Cerebellar cortex (tissue), 1 donor: ENCODE measurements at regions not wholly inside any gene's neighbourhood (a gene's known extent, or its start where the extent isn't known, plus 50 kb on each side); places are given as distances from the start of the nearest gene placed in this dataset.
A peak's percentile ranks its signal among the peaks of the same experiment; 100 is the strongest.

Source experiments
- DNase-seq: peaks from one replicate; pipeline ENCODE4 v3.0.0-alpha.2; 2015; ENCODE audit warnings: low spot score

DNA sequence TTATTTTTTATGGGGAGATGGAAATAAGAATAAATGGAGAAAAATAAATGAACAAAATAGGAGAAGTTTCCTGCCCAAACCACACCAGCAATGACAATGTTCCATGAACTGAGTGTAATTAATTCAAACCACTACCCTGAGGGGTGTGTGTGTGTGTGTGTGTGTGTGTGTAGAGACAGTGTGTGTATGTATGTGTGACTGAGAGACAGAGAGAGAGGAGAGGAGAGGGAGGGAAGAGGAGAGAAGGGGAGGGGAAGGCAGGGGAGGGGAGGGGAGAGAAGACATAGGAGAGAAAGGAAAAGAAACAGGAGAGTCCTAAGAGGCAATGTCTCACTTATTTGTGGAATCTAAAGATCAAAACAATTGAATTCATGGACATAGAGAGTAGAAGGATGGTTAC lies 65.0 kb upstream of the POU2AF1 start:
- DNase-seq, result no peak

DNA sequence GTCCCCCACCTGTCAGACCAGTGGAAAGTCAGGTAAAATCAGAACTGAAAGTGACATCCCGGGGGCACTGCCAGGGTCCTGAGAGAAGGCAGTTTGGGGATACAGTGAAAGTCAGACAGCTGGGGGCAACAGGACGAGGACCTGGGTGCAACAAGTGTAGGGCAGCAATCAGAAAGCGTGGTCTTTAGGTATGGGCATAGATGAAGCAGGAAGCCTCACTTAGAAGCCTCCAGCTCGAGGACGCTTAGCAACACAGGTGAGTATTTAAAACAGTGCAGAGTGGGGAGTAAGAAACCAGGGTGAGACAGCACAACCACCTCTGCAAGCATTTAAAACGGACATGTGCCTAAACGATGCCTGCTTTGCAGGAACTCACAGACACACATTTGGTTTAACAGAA lies 64.6 kb upstream of the POU2AF1 start:
- DNase-seq, result no peak

DNA sequence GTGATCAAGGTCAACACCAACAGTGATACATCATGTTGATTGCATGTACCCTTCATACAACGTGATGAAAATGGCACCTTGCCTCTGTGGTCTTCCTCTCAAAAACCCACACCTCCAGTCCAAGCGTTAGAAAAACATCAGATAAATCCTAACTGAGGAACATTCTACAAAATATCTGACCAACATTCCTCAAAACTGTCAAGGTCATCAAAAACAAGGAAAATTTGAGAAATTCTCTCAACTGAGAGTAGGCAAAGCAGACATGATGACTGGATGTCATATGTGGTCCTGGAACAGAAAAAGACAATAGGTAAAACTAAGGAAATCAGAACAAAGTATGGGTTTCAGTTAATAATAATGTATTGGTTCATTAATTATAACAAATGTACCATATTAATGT lies 64.0 kb upstream of the POU2AF1 start:
- DNase-seq, result no peak

DNA sequence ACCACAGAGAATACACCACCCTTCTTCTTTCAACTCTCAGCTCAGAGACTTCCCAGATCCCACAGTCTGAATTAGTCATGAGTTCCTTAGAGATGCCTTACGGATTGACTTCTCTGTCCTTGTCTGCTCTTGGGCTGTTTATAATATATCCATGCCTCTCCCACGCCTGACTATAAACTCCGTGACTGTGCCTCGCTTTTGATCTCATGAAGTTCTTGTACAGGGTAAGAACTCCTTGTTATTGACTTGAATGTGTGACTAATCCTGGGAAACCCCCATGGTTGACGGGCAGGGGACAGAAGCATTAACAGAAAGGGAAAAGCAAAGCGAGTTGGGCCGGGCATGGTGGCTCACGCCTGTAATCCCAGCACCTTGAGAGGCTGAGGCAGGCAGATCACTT lies 62.4 kb upstream of the POU2AF1 start:
- no peak for DNase-seq

DNA sequence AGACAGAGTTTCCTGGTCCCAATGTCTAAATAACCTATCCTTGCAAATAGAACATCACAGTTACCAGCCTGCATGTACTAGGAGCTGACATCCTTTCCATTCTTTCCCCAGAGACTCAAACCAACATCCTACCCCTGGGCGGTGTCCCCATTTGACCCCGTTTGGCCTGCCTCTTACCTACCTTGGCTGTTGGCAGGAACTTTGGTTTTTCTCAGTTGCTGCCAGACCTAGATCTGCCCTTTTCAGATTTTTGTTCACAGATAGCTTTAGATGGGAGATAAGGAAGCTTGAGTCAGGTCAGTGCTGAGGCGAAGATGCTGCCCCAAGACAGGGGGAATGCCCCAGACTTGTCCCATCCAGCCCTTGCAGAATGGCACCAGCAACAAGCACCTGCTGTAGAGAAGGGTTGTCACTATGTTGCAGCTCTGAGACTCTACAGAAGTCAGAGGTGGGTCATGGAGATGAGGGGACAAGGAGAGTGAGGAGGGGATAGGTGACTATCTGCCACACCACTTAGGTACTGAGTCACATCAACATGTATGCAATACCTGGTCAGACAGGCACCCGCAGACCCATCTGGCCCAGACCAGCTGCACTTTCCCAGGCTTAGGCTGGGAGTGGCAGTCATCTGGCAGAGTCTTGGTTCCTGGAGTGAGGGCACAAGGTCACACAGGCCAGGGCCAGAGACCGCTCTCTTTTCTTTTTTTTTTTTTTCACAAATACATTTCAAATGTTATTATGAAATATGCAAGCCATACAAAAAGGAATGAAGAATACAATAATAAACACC lies 61.5 kb upstream of the POU2AF1 start:
- no peak for DNase-seq

DNA sequence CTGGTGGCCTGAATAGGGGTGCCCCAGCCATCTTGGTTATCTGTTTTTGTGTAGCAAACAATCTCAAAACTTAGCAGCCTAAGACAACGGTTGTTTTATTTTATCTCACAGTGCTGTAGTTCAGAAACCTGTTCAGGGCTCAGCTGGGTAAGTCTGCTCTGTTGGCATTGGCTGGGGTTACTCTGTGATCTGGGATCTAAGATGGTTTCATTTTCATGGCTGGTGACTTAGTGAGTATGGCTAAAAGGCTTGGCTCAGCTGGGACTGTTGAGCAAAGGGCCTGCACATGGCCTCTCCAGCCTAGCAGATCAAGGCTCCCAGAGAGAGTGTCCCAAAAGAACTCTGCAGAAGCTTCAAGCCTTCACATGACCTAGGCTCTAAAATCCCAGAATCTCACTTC lies 60.8 kb upstream of the POU2AF1 start:
- no peak for DNase-seq

DNA sequence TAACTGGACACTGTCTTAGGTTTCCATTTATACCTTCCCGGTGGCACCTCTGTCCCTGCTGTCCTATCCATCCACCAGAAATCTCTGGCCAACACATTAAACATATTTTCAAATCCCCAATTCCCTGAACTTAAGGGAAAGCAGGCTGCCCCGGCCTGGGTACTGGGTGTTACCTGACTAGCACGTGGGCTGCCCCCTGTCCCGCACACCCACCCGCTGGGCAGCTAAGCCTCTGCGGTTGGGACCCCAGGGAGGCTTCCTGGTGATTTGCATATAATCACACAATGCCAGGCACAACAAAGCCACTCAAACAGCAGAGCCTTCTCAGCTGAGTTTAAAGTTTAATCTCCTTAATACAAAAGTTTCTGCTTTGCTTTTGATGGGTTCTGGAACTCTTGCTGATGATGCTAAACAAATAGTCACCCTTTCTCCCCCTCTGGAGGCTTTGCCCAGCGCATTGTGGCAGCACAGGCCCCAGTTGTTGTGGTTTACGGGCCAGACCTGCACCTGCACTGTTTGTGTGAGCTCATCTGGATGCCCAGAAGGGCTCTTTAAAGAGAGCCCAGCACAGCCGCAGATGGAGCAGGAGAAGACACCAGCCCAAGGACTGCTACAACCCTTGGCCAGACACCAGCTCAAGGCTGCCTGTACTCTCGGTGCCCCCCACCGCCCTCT lies 59.9 kb upstream of the POU2AF1 start:
- no peak for DNase-seq

DNA sequence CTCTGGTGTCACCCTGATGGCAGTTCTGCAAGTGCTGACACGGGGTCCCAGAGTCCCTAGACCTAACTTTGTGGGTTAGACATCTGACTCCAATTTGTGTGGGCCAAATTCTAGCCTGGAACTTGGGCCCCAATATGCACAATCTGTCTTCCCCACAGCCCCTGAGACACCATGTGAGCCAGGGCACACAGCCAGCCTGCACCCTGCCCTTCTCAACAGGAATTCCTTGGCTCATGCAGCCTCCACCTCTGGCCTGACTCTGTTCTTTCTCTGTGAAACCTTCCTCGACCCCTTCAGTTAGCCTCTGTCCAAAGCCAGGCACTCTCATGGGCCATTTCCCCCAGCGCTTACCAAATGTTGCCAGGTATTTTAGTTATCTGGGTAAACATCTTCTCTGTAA lies 59.1 kb upstream of the POU2AF1 start:
- no peak for DNase-seq

DNA sequence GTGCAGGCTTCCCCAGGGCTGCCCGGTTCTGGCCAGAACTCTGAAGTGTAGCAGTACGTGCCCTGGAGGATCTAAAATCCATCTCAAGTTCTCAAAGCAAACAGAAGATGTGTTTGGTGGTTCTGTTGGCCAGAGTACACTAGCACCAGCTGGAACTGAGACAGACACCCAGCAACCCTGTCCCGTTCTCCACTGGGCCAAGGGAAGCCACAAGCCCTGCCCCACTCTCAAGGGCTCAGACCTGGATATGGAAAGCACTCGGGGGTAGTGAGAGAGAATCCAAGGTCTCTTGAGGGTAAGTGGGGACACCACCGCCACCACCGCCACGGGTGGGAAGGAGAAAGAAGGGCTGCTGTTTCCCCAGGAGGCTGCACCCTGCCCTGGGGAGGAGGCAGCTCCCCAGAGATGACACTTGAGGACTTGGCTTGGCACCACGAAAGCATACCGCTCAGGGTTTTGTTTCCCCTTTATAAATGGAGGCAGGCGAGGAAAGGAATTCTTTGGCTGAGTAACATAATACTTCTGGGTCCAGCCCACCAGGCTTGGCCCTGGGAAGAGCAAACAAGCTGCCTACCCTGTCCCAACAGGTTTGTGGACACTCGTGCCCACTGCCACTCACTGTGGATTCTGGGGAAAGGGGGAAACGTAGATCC lies 56.1 kb upstream of the POU2AF1 start:
- no peak for DNase-seq

DNA sequence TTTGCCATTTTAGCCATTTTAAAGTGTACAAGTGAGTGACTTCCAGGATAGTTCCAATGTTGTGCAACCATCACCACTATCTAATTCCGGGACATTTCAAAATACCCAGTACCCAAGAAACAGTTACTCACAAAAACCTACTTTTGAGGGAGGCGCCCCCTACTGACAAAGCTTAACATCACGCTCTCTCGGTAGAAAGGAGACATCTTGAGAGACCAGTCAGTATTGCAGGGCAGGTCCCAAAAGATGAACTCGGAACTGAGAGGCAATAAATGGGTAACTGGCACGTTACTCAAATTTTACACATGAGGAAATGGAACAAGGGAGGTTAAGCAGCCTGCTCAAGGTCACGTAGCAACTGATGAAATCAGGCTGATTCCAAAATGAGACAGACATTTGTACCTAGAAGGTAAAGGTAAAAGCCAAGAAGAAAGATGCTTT lies 50.0 kb upstream of the POU2AF1 start:
- peak; percentile 48 for DNase-seq
